ENCODE measurements at regions not wholly inside any gene's neighbourhood (a gene's known extent, or its start where the extent isn't known, plus 50 kb on each side); places are given as distances from the start of the nearest gene placed in this dataset.

DNA sequence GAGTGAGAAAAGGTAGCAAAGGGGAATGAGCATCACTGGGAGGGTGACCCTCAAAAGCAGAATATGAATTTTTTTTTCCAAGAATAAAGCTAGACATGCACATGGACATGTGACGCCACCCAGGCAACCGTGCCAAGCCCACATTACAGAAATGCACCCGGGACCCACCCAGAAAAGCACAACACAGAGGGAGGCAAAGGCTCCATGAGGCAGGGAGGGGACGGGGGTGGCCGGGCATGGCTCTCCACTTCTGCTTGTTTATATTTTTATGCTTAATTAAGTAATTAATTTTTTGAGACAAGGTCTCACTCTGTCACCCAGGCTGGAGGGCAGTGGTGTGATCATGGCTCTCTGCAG lies 1524.3 kb downstream of the BRD1 start:
- no peaks in the 10 kb centered on the region for H3K36me3 ChIP-seq (replicated peaks in 1 of 2)
- peaks cover 4% of the 10 kb centered on the region for H3K27me3 ChIP-seq
- TF ChIP-seq, protein P1, sequence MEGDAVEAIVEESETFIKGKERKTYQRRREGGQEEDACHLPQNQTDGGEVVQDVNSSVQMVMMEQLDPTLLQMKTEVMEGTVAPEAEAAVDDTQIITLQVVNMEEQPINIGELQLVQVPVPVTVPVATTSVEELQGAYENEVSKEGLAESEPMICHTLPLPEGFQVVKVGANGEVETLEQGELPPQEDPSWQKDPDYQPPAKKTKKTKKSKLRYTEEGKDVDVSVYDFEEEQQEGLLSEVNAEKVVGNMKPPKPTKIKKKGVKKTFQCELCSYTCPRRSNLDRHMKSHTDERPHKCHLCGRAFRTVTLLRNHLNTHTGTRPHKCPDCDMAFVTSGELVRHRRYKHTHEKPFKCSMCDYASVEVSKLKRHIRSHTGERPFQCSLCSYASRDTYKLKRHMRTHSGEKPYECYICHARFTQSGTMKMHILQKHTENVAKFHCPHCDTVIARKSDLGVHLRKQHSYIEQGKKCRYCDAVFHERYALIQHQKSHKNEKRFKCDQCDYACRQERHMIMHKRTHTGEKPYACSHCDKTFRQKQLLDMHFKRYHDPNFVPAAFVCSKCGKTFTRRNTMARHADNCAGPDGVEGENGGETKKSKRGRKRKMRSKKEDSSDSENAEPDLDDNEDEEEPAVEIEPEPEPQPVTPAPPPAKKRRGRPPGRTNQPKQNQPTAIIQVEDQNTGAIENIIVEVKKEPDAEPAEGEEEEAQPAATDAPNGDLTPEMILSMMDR (IDR thresholded peaks at IDR 0.05) = no peak
- TF ChIP-seq POLR2A (IDR thresholded peaks at IDR 0.05) = no peak
- intact Hi-C loops (cut with DNase I) = no loop called here
- H3K4me3 ChIP-seq = no peak overlapping the region
- H3K4me1 ChIP-seq (replicated peaks in 1 of 2) = no peaks in the 10 kb centered on the region
- WGBS, 4 donors = 69 to 89% (median 82%) methylated on average over 5 of the region's 5 CpGs
- H3K27ac ChIP-seq = no peak overlapping the region
- no peaks in the 10 kb centered on the region for H3K9me3 ChIP-seq (replicated peaks in 1 of 3)
- no peak for DNase-seq

DNA sequence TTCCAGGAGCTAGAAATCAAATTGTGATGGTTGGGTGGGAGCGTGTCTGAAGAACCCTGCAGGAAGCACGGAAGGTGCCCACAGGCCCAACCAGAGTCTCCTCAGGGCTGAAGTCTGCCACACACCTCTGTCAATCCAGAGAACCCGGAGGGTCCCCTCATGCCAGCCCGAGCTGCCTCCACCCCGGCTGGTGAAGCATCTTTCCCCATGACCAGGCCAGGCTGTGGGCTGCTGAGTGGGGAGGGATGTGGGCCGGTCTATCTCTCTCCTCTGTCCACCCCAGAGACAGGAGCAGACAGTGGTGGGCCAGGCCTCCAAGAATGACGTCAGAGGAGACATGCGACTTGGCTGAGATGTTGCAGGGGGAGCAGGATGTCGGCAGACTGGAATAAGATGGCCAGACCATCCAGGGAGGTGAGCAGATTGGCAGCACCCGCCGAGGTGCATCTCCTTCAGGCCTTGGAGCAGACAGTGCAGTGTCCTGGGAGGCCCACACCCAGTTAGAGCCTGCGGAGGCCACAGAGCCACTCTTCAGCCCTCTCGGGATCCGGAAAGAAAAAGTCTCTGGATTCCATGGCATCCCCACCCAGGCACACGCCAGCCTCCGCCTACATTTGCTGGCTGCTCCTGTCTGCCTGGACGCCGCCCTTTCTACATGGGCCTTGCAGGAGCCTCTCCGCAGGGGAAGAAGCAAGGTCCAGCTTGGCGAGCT lies 1524.9 kb downstream of the BRD1 start:
- no peak overlapping the region for H3K27ac ChIP-seq
- WGBS, 4 donors = 79 to 86% (median 85%) methylated on average over 15 to 20 of the region's 20 CpGs
- H3K36me3 ChIP-seq (replicated peaks in 1 of 2) = no peaks in the 10 kb centered on the region
- intact Hi-C loops (cut with DNase I) = no loop called here
- no peaks in the 10 kb centered on the region for H3K9me3 ChIP-seq (replicated peaks in 1 of 3)
- H3K4me3 ChIP-seq = no peak overlapping the region
- no peak for DNase-seq
- no peak for TF ChIP-seq POLR2A (IDR thresholded peaks at IDR 0.05)
- TF ChIP-seq, protein P1 (IDR thresholded peaks at IDR 0.05) = no peak
- no peaks in the 10 kb centered on the region for H3K4me1 ChIP-seq (replicated peaks in 1 of 2)
- peaks cover 4% of the 10 kb centered on the region for H3K27me3 ChIP-seq

DNA sequence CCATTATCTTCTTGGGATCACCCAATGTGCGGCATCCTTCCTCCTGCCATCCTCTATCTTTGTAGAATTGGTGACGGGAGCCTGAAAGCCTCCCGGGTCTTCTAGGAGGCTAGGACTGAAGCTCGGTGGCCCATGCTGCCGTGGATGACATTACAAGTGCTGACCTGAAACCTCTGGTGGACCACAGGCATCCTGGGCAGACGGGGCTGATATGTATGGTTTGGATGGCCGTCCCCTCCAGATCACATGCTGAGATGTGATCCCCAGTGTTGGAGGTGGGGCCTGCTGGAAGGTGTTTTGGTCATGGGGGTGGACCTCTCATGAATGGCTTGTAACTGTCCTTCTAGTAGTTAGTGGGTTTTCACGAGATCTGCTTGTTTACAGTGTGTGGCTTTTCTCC lies 1525.8 kb downstream of the BRD1 start:
- no peak overlapping the region for H3K4me3 ChIP-seq
- H3K9me3 ChIP-seq (replicated peaks in 1 of 3) = no peaks in the 10 kb centered on the region
- 79 to 94% (median 81%) methylated on average over 6 to 8 of the region's 8 CpGs for WGBS, 4 donors
- DNase-seq = no peak
- H3K4me1 ChIP-seq (replicated peaks in 1 of 2) = no peaks in the 10 kb centered on the region
- H3K27me3 ChIP-seq = peaks cover 4% of the 10 kb centered on the region
- intact Hi-C loops (cut with DNase I) = no loop called here
- no peak overlapping the region for H3K27ac ChIP-seq
- H3K36me3 ChIP-seq (replicated peaks in 1 of 2) = no peaks in the 10 kb centered on the region
- TF ChIP-seq POLR2A (IDR thresholded peaks at IDR 0.05) = no peak
- TF ChIP-seq, protein P1 (IDR thresholded peaks at IDR 0.05) = no peak

DNA sequence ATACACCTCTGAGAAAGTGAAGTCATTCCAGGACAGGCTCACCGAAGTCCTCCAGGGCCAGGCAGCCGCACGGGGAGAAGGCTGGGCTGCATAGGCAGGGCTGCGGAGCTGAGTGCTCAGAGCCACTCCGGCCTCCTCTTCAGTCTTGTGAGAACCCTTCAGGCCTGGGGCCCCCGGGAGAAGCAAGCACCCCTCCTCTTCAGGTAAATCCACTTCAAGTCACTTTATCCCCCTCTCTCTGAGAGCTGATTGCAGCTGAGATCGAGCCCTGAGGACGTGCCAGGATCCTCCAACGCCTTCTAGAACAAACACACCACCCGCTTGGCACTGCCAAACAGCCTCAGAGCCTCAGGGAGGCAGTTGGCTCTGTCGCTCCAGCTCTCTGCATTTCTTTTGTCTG lies 1526.3 kb downstream of the BRD1 start:
- WGBS, 4 donors = 77 to 84% (median 81%) methylated on average over 9 to 11 of the region's 11 CpGs
- intact Hi-C loops (cut with DNase I) = no loop called here
- no peak for DNase-seq

More for the DNA sequence above, 1526.3 kb downstream of the BRD1 start:
- TF ChIP-seq POLR2A (IDR thresholded peaks at IDR 0.05) = no peak
- TF ChIP-seq, protein P1 (IDR thresholded peaks at IDR 0.05) = no peak
- no peak overlapping the region for H3K4me3 ChIP-seq
- no peaks in the 10 kb centered on the region for H3K4me1 ChIP-seq (replicated peaks in 1 of 2)
- H3K27me3 ChIP-seq = peaks cover 4% of the 10 kb centered on the region
- H3K36me3 ChIP-seq (replicated peaks in 1 of 2) = no peaks in the 10 kb centered on the region
- no peaks in the 10 kb centered on the region for H3K9me3 ChIP-seq (replicated peaks in 1 of 3)
- no peak overlapping the region for H3K27ac ChIP-seq

Data from adrenal gland (tissue), 9 donors.